CD14-positive monocyte (primary cell): ENCODE measurements at regions not wholly inside any gene's neighbourhood (a gene's known extent, or its start where the extent isn't known, plus 50 kb on each side); places are given as distances from the start of the nearest gene placed in this dataset.

Experiments
- DNase-seq, 3 donors: peaks; one replicate each; pipeline ENCODE4 v3.0.0-alpha.2; 2011 to 2022
- H2AFZ ChIP-seq: 2 replicates; pipeline ENCODE4 v1.6.0; 2012; ENCODE audit warnings: mild to moderate bottlenecking, low read depth, low read length, inconsistent platforms; ENCODE audit not compliant: insufficient read depth, poor library complexity, severe bottlenecking
- H3K27ac ChIP-seq, 2 donors: 1 replicate in 1 of 2; 2 replicates in 1 of 2; pipeline ENCODE4 v1.5.1; 2012 to 2013; ENCODE audit warnings: low read length in 2 of 2, control low read depth in 1 of 2, inconsistent platforms in 1 of 2, low read depth in 1 of 2, mild to moderate bottlenecking in 1 of 2
- H3K27me3 ChIP-seq, 2 donors: one replicate each; pipeline versions ENCODE4 v1.6.0 to v1.6.1; 2011 to 2013; ENCODE audit warnings: low read length in 2 of 2; ENCODE audit not compliant: control insufficient read depth in 2 of 2, insufficient read depth in 2 of 2
- H3K36me3 ChIP-seq, 2 donors: replicated peaks in 1 of 2; 1 replicate in 1 of 2; 2 replicates in 1 of 2; pipeline versions ENCODE4 v1.5.1 to v1.6.1; 2012 to 2013; ENCODE audit warnings: low read length in 2 of 2, control low read depth in 1 of 2, inconsistent platforms in 1 of 2, mild to moderate bottlenecking in 1 of 2; ENCODE audit not compliant: insufficient read depth in 2 of 2, control insufficient read depth in 1 of 2
- H3K4me1 ChIP-seq, 2 donors: 1 replicate in 1 of 2; 2 replicates in 1 of 2; pipeline versions ENCODE4 v1.5.1 to v1.6.1; 2012 to 2013; ENCODE audit warnings: low read length in 2 of 2, control low read depth in 1 of 2, inconsistent platforms in 1 of 2, mild to moderate bottlenecking in 1 of 2, moderate library complexity in 1 of 2; ENCODE audit not compliant: insufficient read depth in 2 of 2, control insufficient read depth in 1 of 2
- H3K4me2 ChIP-seq: replicated peaks from 2 replicates; pipeline ENCODE3; 2012; ENCODE audit warnings: low read length, moderate library complexity, mild to moderate bottlenecking; ENCODE audit not compliant: poor library complexity, severe bottlenecking; ENCODE audit errors: extremely low read depth
- H3K4me3 ChIP-seq, 3 experiments: fragments of 200-600 bp in 1 of 3; sonication (generic) in 1 of 3; replicated peaks in 1 of 3; 1 replicate in 2 of 3; 2 replicates in 1 of 3; pipeline ENCODE4 v1.5.1; 2011 to 2013; ENCODE audit warnings: low read length in 3 of 3, mild to moderate bottlenecking in 3 of 3, control low read depth in 2 of 3, low read depth in 2 of 3, inconsistent platforms in 1 of 3, moderate library complexity in 1 of 3
- H3K79me2 ChIP-seq: 2 replicates; pipeline ENCODE4 v1.6.0; 2012; ENCODE audit warnings: mild to moderate bottlenecking, control low read depth, inconsistent platforms, low read length, moderate library complexity; ENCODE audit not compliant: insufficient read depth
- H3K9ac ChIP-seq: 2 replicates; pipeline ENCODE4 v1.6.0; 2017; ENCODE audit warnings: low read length, mild to moderate bottlenecking; ENCODE audit not compliant: insufficient read depth, poor library complexity, severe bottlenecking
- H3K9me3 ChIP-seq, 2 donors: replicated peaks in 1 of 2; 1 replicate in 1 of 2; 2 replicates in 1 of 2; pipeline versions ENCODE4 v1.5.1 to v1.6.1; 2012 to 2013; ENCODE audit warnings: low read length in 2 of 2, control low read depth in 1 of 2; ENCODE audit not compliant: control insufficient read depth in 1 of 2, insufficient read depth in 1 of 2
- H4K20me1 ChIP-seq: 2 replicates; pipeline ENCODE4 v1.6.0; 2012; ENCODE audit warnings: mild to moderate bottlenecking, low read length, control low read depth, moderate library complexity; ENCODE audit not compliant: insufficient read depth
- H3K27ac Mint-ChIP-seq, 7 donors: one replicate each; pipeline ENCODE4 v1.8.0; 2020; ENCODE audit warnings: mild to moderate bottlenecking in 7 of 7, mixed read lengths in 7 of 7, moderate library complexity in 6 of 7, inconsistent platforms in 2 of 7
- H3K27me3 Mint-ChIP-seq, 3 donors: one replicate each; pipeline ENCODE4 v1.8.0; 2021 to 2022; ENCODE audit warnings: low read depth in 3 of 3, mild to moderate bottlenecking in 3 of 3, mixed read lengths in 3 of 3, moderate library complexity in 3 of 3, inconsistent platforms in 1 of 3
- H3K36me3 Mint-ChIP-seq, 2 donors: one replicate each; pipeline ENCODE4 v1.8.0; 2020; ENCODE audit warnings: mixed read lengths in 2 of 2, inconsistent platforms in 1 of 2, mild to moderate bottlenecking in 1 of 2
- H3K4me1 Mint-ChIP-seq: one replicate; pipeline ENCODE4 v1.8.0; 2020; ENCODE audit warnings: mild to moderate bottlenecking, mixed read lengths
- H3K4me3 Mint-ChIP-seq, 2 donors: one replicate each; pipeline ENCODE4 v1.8.0; 2020; ENCODE audit warnings: mild to moderate bottlenecking in 2 of 2, mixed read lengths in 2 of 2, moderate library complexity in 1 of 2
- H3K9me3 Mint-ChIP-seq, 7 donors: one replicate each; pipeline ENCODE4 v1.8.0; 2020 to 2022; ENCODE audit warnings: mixed read lengths in 7 of 7, mild to moderate bottlenecking in 6 of 7, moderate library complexity in 6 of 7, inconsistent platforms in 2 of 7
- CTCF ChIP-seq: fragments of 200-600 bp; IDR thresholded peaks from one replicate; pipeline ENCODE4 v1.8.0; 2022; ENCODE audit warnings: antibody characterized with exemption, mild to moderate bottlenecking
- WGBS: methylation state at CpG from one replicate; pipeline ENCODE4 v1.1.5; 2013; ENCODE audit warnings: missing lambda C conversion rate; ENCODE audit not compliant: insufficient coverage; 5-methylcytosine and 5-hydroxymethylcytosine counted together
- intact Hi-C, 2 donors: fragments of 100-400 bp; cut with micrococcal nuclease; formaldehyde crosslinking; loops; one replicate each; pipeline versions ENCODE4 v1.15.0 to v1.15.1; 2023

- Histone ChIP-seq H3K27me3 (no peaks in the 10 kb centered on the region), H3K4me1 (no peaks in the 10 kb centered on the region), H4K20me1 (no peaks in the 10 kb centered on the region), H3K9me3 (no peaks in the 10 kb centered on the region), H3K9ac (no peak overlapping the region), H3K4me3 (no peak overlapping the region), H3K79me2 (no peaks in the 10 kb centered on the region), H3K4me2 (no peak overlapping the region), H3K27ac (no peak overlapping the region), H2AFZ (no peak overlapping the region), H3K36me3 (no peaks in the 10 kb centered on the region)
- no peaks in the 10 kb centered on the region for H3K4me1 Mint-ChIP-seq
- H3K36me3 Mint-ChIP-seq = no peaks in the 10 kb centered on the region
- no peak overlapping the region for H3K27ac Mint-ChIP-seq
- peaks cover 0 to 1% (median 0%) of the 10 kb centered on the region in 3 donors for H3K27me3 Mint-ChIP-seq
- no peak for TF ChIP-seq CTCF
- WGBS = 95% methylated on average over 1 of the region's 1 CpG
- intact Hi-C loops = no loop called here
- H3K9me3 Mint-ChIP-seq = peaks cover 0 to 5% (median 4%) of the 10 kb centered on the region in 7 donors
- H3K4me3 Mint-ChIP-seq = no peak overlapping the region
- DNase-seq = no peak
Observed at GRCh38 chr2:39875914-39876267, 96.8 kb upstream of the THUMPD2 start.

DNA sequence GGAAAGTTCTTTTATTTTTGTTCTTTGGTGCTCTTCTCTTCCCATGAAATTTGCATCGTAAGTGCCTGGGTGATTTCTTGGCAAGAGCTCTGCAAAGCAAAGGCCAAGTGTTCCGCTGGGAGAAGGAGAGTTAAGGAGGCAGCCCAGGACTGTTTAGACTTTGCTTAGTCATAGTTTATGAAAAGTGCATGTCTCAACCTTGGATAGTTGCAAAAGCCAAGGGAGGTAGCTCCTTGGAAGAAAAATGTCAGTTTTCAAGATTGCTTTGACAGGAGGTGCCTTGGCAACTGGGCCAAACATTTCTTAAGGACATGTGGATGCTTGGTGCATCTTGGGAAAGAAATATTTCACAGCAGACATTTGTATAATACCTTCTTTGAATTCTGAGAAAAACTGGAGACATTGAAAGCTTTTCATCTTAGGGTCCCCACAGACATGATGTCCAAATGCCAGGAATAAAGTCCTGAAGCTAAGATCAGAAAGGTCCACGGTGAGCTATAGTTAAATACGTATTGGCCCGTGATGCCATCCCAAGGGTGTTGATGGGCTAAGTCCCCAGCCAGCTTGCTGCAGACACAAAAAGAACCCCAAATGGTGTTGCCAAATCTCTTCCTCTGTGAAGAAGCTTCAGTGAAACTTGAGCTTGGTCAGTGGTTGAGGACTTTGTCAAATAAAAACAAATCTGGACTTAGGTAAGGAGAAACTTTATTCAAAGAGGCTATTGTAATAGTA lies 96.3 kb upstream of the THUMPD2 start:
- H3K27ac Mint-ChIP-seq = no peak overlapping the region
- Histone ChIP-seq H3K9me3 (no peaks in the 10 kb centered on the region), H3K9ac (no peak overlapping the region), H3K27me3 (no peaks in the 10 kb centered on the region), H2AFZ (no peak overlapping the region), H3K4me2 (no peak overlapping the region), H3K27ac (no peak overlapping the region), H4K20me1 (no peaks in the 10 kb centered on the region), H3K79me2 (no peaks in the 10 kb centered on the region), H3K4me3 (no peak overlapping the region), H3K4me1 (no peaks in the 10 kb centered on the region), H3K36me3 (no peaks in the 10 kb centered on the region)
- DNase-seq = no peak
- peaks cover 0 to 1% (median 0%) of the 10 kb centered on the region in 3 donors for H3K27me3 Mint-ChIP-seq
- H3K9me3 Mint-ChIP-seq = peaks cover 0 to 4% (median 2%) of the 10 kb centered on the region in 7 donors
- TF ChIP-seq CTCF = no peak
- 92% methylated on average over 5 of the region's 5 CpGs for WGBS
- H3K36me3 Mint-ChIP-seq = no peaks in the 10 kb centered on the region
- H3K4me1 Mint-ChIP-seq = no peaks in the 10 kb centered on the region
- intact Hi-C loops = no loop called here
- H3K4me3 Mint-ChIP-seq = no peak overlapping the region
